ENCODE measurements at regions not wholly inside any gene's neighbourhood (a gene's known extent, or its start where the extent isn't known, plus 50 kb on each side); places are given as distances from the start of the nearest gene placed in this dataset.

- no peak overlapping the region for H3K4me3 ChIP-seq (ENCODE audit: low read depth, low read length)
- no peak for DNase-seq (ENCODE audit: low read depth)
- TF ChIP-seq CTCF (IDR thresholded peaks at IDR 0.05; ENCODE audit: insufficient read depth, low read depth, low read length, missing control alignments): no peak
Observed at GRCh38 chr11:8330404-8330803, 66.7 kb upstream of the LMO1 start.

- no peak for DNase-seq (ENCODE audit: low read depth)
- H3K4me3 ChIP-seq (ENCODE audit: low read depth, low read length): no peak overlapping the region
- no peak for TF ChIP-seq CTCF (IDR thresholded peaks at IDR 0.05; ENCODE audit: insufficient read depth, low read depth, low read length, missing control alignments)
Observed at GRCh38 chr11:8329847-8330361, 66.2 kb upstream of the LMO1 start.

GRCh38 chr11:8329336-8329735, 65.7 kb upstream of the LMO1 start:
- H3K4me3 ChIP-seq (ENCODE audit: low read depth, low read length): peak overlapping the region; percentile 8
- no peak for DNase-seq (ENCODE audit: low read depth)
- no peak for TF ChIP-seq CTCF (IDR thresholded peaks at IDR 0.05; ENCODE audit: insufficient read depth, low read depth, low read length, missing control alignments)

- DNase-seq (ENCODE audit: low read depth): peak; percentile 83
- TF ChIP-seq CTCF (IDR thresholded peaks at IDR 0.05; ENCODE audit: insufficient read depth, low read depth, low read length, missing control alignments): peak; percentile 92
- peak overlapping the region; percentile 8 for H3K4me3 ChIP-seq (ENCODE audit: low read depth, low read length)
Observed at GRCh38 chr11:8328848-8329330, 65.2 kb upstream of the LMO1 start.

GRCh38 chr11:8328231-8328794, 64.6 kb upstream of the LMO1 start:
- no peak for TF ChIP-seq CTCF (IDR thresholded peaks at IDR 0.05; ENCODE audit: insufficient read depth, low read depth, low read length, missing control alignments)
- no peak for DNase-seq (ENCODE audit: low read depth)
- no peak overlapping the region for H3K4me3 ChIP-seq (ENCODE audit: low read depth, low read length)

- no peak overlapping the region for H3K4me3 ChIP-seq (ENCODE audit: low read depth, low read length)
- TF ChIP-seq CTCF (IDR thresholded peaks at IDR 0.05; ENCODE audit: insufficient read depth, low read depth, low read length, missing control alignments): no peak
- DNase-seq (ENCODE audit: low read depth): peak; percentile 77
Observed at GRCh38 chr11:8327761-8328192, 64.1 kb upstream of the LMO1 start.

- DNase-seq (ENCODE audit: low read depth): no peak
- TF ChIP-seq CTCF (IDR thresholded peaks at IDR 0.05; ENCODE audit: insufficient read depth, low read depth, low read length, missing control alignments): no peak
Observed at GRCh38 chr11:8326337-8326736, 62.7 kb upstream of the LMO1 start.

More at GRCh38 chr11:8326337-8326736, 62.7 kb upstream of the LMO1 start:
- no peak overlapping the region for H3K4me3 ChIP-seq (ENCODE audit: low read depth, low read length)

All from GM12865 (cell line).